ENCODE measurements at regions not wholly inside any gene's neighbourhood (a gene's known extent, or its start where the extent isn't known, plus 50 kb on each side); places are given as distances from the start of the nearest gene placed in this dataset.
"Not testable (repeated sequence)": the region's sequence is repeated elsewhere in the genome, so short reads cannot be mapped to it uniquely, and the experiment has no call there.

- no peak for DNase-seq
These were observed 264.9 kb downstream of the TLE1 start for GRCh38 chr9:81424431-81424830.

- no peak for DNase-seq
These were observed 265.6 kb downstream of the TLE1 start for GRCh38 chr9:81423589-81424326.

- DNase-seq, result not testable (repeated sequence)
These were observed 268.3 kb downstream of the TLE1 start for GRCh38 chr9:81421090-81421489.

GRCh38 chr9:81420024-81420423 lies 269.3 kb downstream of the TLE1 start:
- DNase-seq, result no peak

GRCh38 chr9:81417941-81418340 lies 271.4 kb downstream of the TLE1 start:
- no peak for DNase-seq

GRCh38 chr9:81417299-81417675 lies 272.1 kb downstream of the TLE1 start:
- no peak for DNase-seq

GRCh38 chr9:81416476-81417298 lies 272.7 kb downstream of the TLE1 start:
- DNase-seq, result no peak

GRCh38 chr9:81414836-81415235 lies 274.5 kb downstream of the TLE1 start:
- no peak for DNase-seq

GRCh38 chr9:81411961-81412360 lies 277.4 kb downstream of the TLE1 start:
- no peak for DNase-seq

GRCh38 chr9:81410201-81410600 lies 279.1 kb downstream of the TLE1 start:
- DNase-seq, result no peak

GRCh38 chr9:81408951-81409350 lies 280.4 kb downstream of the TLE1 start:
- no peak for DNase-seq

GRCh38 chr9:81404931-81405598 lies 284.3 kb downstream of the TLE1 start:
- no peak for DNase-seq

GRCh38 chr9:81397481-81398381 lies 291.6 kb downstream of the TLE1 start:
- DNase-seq, result no peak

- DNase-seq, result no peak
These were observed 292.8 kb downstream of the TLE1 start for GRCh38 chr9:81396528-81396927.

- DNase-seq, result no peak
These were observed 293.7 kb downstream of the TLE1 start for GRCh38 chr9:81395676-81396054.

GRCh38 chr9:81394881-81395675 lies 294.3 kb downstream of the TLE1 start:
- DNase-seq, result no peak

GRCh38 chr9:81393985-81394811 lies 295.1 kb downstream of the TLE1 start:
- no peak for DNase-seq

- no peak for DNase-seq
These were observed 297.9 kb downstream of the TLE1 start for GRCh38 chr9:81391457-81391825.

- no peak for DNase-seq
These were observed 298.4 kb downstream of the TLE1 start for GRCh38 chr9:81390792-81391456.

GRCh38 chr9:81389569-81389993 lies 299.8 kb downstream of the TLE1 start:
- DNase-seq, result no peak
